ENCODE measurements at regions not wholly inside any gene's neighbourhood (a gene's known extent, or its start where the extent isn't known, plus 50 kb on each side); places are given as distances from the start of the nearest gene placed in this dataset.

GRCh38 chr12:126960709-126961108, 1306.3 kb upstream of the TMEM132C start:
- intact Hi-C loops (cut with micrococcal nuclease; ENCODE audit: unreplicated experiment) = no loop called here
- TF ChIP-seq CTCF (IDR thresholded peaks at IDR 0.05; ENCODE audit: unreplicated experiment) = no peak
- no peaks in the 10 kb centered on the region for H3K36me3 Mint-ChIP-seq (ENCODE audit: insufficient read depth, unreplicated experiment)
- H3K9me3 Mint-ChIP-seq (ENCODE audit: low read depth, unreplicated experiment) = peaks cover 15% of the 10 kb centered on the region
- no peaks in the 10 kb centered on the region for H3K4me1 Mint-ChIP-seq (ENCODE audit: low read depth, unreplicated experiment)
- H3K27ac Mint-ChIP-seq (ENCODE audit: unreplicated experiment) = no peak overlapping the region
- H3K27me3 Mint-ChIP-seq (ENCODE audit: unreplicated experiment) = no peaks in the 10 kb centered on the region
- DNase-seq = no peak
- H3K4me3 Mint-ChIP-seq (ENCODE audit: low read depth, unreplicated experiment) = no peak overlapping the region
- BruUV-seq (replicated peaks) = no TSS peak
- CTCF ChIA-PET = no interaction called here

- CTCF ChIA-PET = no interaction called here
Measured at GRCh38 chr12:126963825-126964224, 1303.1 kb upstream of the TMEM132C start.

GRCh38 chr12:126966498-126966897, 1300.5 kb upstream of the TMEM132C start:
- Mint-ChIP-seq H3K4me1 (ENCODE audit: low read depth, unreplicated experiment) (no peaks in the 10 kb centered on the region), H3K4me3 (ENCODE audit: low read depth, unreplicated experiment) (no peak overlapping the region), H3K9me3 (ENCODE audit: low read depth, unreplicated experiment) (peaks cover 11% of the 10 kb centered on the region), H3K27me3 (ENCODE audit: unreplicated experiment) (no peaks in the 10 kb centered on the region), H3K27ac (ENCODE audit: unreplicated experiment) (no peak overlapping the region), H3K36me3 (ENCODE audit: insufficient read depth, unreplicated experiment) (no peaks in the 10 kb centered on the region)
- CTCF ChIA-PET = no interaction called here
- BruUV-seq (replicated peaks) = no TSS peak
- no peak for DNase-seq
- no peak for TF ChIP-seq CTCF (IDR thresholded peaks at IDR 0.05; ENCODE audit: unreplicated experiment)
- intact Hi-C loops (cut with micrococcal nuclease; ENCODE audit: unreplicated experiment) = no loop called here

More at GRCh38 chr12:126963825-126964224, 1303.1 kb upstream of the TMEM132C start:
- Mint-ChIP-seq H3K27me3 (ENCODE audit: unreplicated experiment) (no peaks in the 10 kb centered on the region), H3K36me3 (ENCODE audit: insufficient read depth, unreplicated experiment) (no peaks in the 10 kb centered on the region), H3K4me3 (ENCODE audit: low read depth, unreplicated experiment) (no peak overlapping the region), H3K4me1 (ENCODE audit: low read depth, unreplicated experiment) (no peaks in the 10 kb centered on the region), H3K27ac (ENCODE audit: unreplicated experiment) (no peak overlapping the region), H3K9me3 (ENCODE audit: low read depth, unreplicated experiment) (peaks cover 11% of the 10 kb centered on the region)
- intact Hi-C loops (cut with micrococcal nuclease; ENCODE audit: unreplicated experiment) = no loop called here
- DNase-seq = no peak
- TF ChIP-seq CTCF (IDR thresholded peaks at IDR 0.05; ENCODE audit: unreplicated experiment) = no peak
- no TSS peak for BruUV-seq (replicated peaks)

- Mint-ChIP-seq H3K27me3 (ENCODE audit: unreplicated experiment) (no peaks in the 10 kb centered on the region), H3K36me3 (ENCODE audit: insufficient read depth, unreplicated experiment) (no peaks in the 10 kb centered on the region), H3K4me1 (ENCODE audit: low read depth, unreplicated experiment) (no peaks in the 10 kb centered on the region), H3K4me3 (ENCODE audit: low read depth, unreplicated experiment) (no peak overlapping the region), H3K27ac (ENCODE audit: unreplicated experiment) (no peak overlapping the region), H3K9me3 (ENCODE audit: low read depth, unreplicated experiment) (peaks cover 14% of the 10 kb centered on the region)
- intact Hi-C loops (cut with micrococcal nuclease; ENCODE audit: unreplicated experiment) = no loop called here
- no peak for DNase-seq
- no TSS peak for BruUV-seq (replicated peaks)
- CTCF ChIA-PET = interaction anchor here (0.7 kb wide), 1 partner anchor 164 kb away, joined by 4 read pairs; no protein-coding TSS in a partner anchor
- no peak for TF ChIP-seq CTCF (IDR thresholded peaks at IDR 0.05; ENCODE audit: unreplicated experiment)
Measured at GRCh38 chr12:126967152-126967551, 1299.8 kb upstream of the TMEM132C start.
